ENCODE measurements at regions not wholly inside any gene's neighbourhood (a gene's known extent, or its start where the extent isn't known, plus 50 kb on each side); places are given as distances from the start of the nearest gene placed in this dataset.

GRCh38 chr18:28519997-28520396 lies 343.1 kb upstream of the CDH2 start:
- Histone ChIP-seq H3K4me1 (no peaks in the 10 kb centered on the region), H3K27ac (no peak overlapping the region), H3K27me3 (no peaks in the 10 kb centered on the region), H3K36me3 (no peaks in the 10 kb centered on the region), H3K4me3 (no peak overlapping the region), H3K4me2 (no peak overlapping the region), H3K9ac (no peak overlapping the region), H4K20me1 (no peaks in the 10 kb centered on the region), H3K9me3 (no peaks in the 10 kb centered on the region)
- no peak for TF ChIP-seq Cebpa-rat (IDR thresholded peaks at IDR 0.05)

DNA sequence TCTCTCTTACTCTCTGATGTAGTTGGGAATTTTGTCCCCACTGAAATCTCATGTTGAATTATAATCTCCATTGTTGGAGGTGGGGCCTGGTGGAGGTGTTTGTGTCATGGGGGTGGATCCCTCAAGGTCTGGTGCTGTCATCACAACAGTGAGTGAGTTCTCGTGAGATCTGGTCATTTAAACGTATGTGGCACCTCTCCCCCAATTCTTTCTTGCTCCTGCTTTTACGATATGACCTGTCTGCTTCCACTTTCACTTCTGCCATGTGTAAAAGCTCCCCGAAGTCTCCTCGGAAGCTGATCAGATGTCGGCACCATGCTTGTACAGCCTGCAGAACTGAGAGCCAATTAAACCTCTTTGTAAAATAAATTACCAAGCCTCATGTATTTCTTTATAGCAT lies 337.8 kb upstream of the CDH2 start:
- Histone ChIP-seq H3K9ac (no peak overlapping the region), H3K4me1 (peaks cover 18% of the 10 kb centered on the region), H3K27me3 (no peaks in the 10 kb centered on the region), H3K4me2 (no peak overlapping the region), H3K4me3 (no peak overlapping the region), H3K36me3 (no peaks in the 10 kb centered on the region), H3K9me3 (no peaks in the 10 kb centered on the region), H3K27ac (no peak overlapping the region), H4K20me1 (no peaks in the 10 kb centered on the region)
- TF ChIP-seq Cebpa-rat (IDR thresholded peaks at IDR 0.05) = no peak

DNA sequence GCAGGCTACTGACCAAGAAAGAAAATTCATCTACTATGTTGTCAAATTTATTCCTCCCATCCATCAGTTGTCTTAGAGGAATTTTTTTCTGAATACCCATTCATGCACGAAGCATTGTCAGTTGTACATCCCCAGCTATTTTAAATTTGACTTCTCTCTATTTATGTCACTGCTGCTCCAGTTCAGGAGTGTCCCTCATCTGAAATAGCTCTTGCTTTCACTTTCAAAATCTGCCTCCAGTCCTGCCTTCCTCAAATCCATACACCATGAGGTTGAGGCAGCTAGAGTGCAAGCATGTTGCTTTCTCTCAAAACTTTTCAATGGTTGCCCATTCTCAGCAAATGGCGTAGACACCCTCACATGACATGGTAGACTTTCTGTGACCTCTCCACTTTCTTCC lies 335.4 kb upstream of the CDH2 start:
- Histone ChIP-seq H3K9me3 (no peaks in the 10 kb centered on the region), H4K20me1 (no peaks in the 10 kb centered on the region), H3K27ac (peak overlapping the region; percentile 56; the same call in 1 of the 2 replicates), H3K36me3 (no peaks in the 10 kb centered on the region), H3K27me3 (no peaks in the 10 kb centered on the region), H3K9ac (no peak overlapping the region), H3K4me3 (no peak overlapping the region), H3K4me1 (peaks cover 18% of the 10 kb centered on the region), H3K4me2 (peak overlapping the region; percentile 61)
- no peak for TF ChIP-seq Cebpa-rat (IDR thresholded peaks at IDR 0.05)

DNA sequence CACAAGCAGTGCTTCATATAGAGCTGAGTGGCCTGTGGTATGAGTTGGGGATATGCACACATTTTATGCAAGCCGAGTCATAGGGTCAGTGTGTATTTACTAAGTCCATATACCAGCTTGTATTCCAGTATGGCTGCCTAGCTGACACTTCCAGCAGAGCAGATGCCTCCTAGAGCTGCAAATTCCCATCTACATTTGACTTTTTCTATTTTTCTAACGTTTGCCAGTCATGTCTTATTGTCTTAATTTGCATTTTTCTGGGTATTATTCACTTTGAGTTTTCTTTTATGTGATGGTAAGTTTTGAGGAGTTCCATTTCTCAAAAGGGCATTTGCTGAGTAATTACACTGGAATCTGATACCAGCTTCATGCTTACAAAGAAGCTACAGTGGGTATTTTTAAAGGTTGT lies 334.5 kb upstream of the CDH2 start:
- Histone ChIP-seq H3K4me1 (peaks cover 18% of the 10 kb centered on the region), H3K9ac (no peak overlapping the region), H3K36me3 (no peaks in the 10 kb centered on the region), H3K27me3 (no peaks in the 10 kb centered on the region), H4K20me1 (no peaks in the 10 kb centered on the region), H3K4me3 (no peak overlapping the region), H3K4me2 (no peak overlapping the region), H3K27ac (no peak overlapping the region), H3K9me3 (no peaks in the 10 kb centered on the region)
- TF ChIP-seq Cebpa-rat (IDR thresholded peaks at IDR 0.05) = no peak

DNA sequence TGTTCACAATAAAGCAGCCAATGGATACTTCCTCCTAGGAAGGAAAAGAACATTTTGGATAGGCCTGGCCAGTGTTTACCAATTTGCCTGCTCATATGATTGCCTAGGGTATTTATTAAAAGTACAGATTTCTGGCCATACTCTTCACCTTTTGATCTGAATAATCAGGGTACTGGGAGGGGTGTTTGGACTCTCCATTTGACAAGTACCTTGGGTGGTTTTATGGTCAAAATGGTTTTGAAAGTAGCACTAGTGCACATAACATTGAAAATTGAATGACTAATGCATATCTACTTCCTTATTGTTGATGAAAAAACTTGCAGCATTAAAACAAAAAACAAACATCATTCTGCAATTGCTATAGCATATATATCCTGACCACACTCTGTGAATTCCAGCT lies 333.3 kb upstream of the CDH2 start:
- no peaks in the 10 kb centered on the region for H3K36me3 ChIP-seq
- H3K27ac ChIP-seq = no peak overlapping the region
- no peak overlapping the region for H3K4me2 ChIP-seq
- H3K4me3 ChIP-seq = no peak overlapping the region
- H3K27me3 ChIP-seq = no peaks in the 10 kb centered on the region
- H3K9ac ChIP-seq = no peak overlapping the region
- H3K9me3 ChIP-seq = no peaks in the 10 kb centered on the region
- no peaks in the 10 kb centered on the region for H4K20me1 ChIP-seq
- no peak for TF ChIP-seq Cebpa-rat (IDR thresholded peaks at IDR 0.05)
- peaks cover 18% of the 10 kb centered on the region for H3K4me1 ChIP-seq

GRCh38 chr18:28504066-28504465 lies 327.1 kb upstream of the CDH2 start:
- TF ChIP-seq Cebpa-rat (IDR thresholded peaks at IDR 0.05) = no peak
- Histone ChIP-seq H3K27me3 (no peaks in the 10 kb centered on the region), H3K27ac (no peak overlapping the region), H3K9ac (no peak overlapping the region), H3K9me3 (no peaks in the 10 kb centered on the region), H3K4me1 (no peaks in the 10 kb centered on the region), H3K36me3 (no peaks in the 10 kb centered on the region), H3K4me3 (no peak overlapping the region), H4K20me1 (no peaks in the 10 kb centered on the region), H3K4me2 (no peak overlapping the region)

DNA sequence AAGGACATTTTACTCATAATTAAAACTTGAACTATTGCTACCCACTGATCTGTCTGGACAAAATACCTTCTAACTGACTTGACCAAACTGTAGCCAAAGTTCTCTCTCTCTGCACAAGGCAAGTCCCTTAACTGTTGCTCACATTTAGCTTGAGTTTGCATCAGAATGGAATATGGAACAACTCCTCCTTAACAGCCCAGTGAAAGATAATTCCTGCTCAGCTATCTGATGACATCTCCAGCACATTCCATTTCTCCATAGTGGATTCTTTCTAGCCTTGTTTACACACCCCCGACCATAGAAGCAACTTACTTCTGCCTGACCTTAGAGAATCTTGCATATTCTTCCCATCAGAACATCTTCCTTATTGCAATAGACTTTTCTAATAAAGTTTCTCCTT lies 317.2 kb upstream of the CDH2 start:
- Histone ChIP-seq H4K20me1 (no peaks in the 10 kb centered on the region), H3K9me3 (0 out of 2 replicates have a peak, but pooled peaks cover 4% of the 10 kb centered on the region), H3K4me1 (no peaks in the 10 kb centered on the region), H3K4me3 (no peak overlapping the region), H3K27ac (no peak overlapping the region), H3K4me2 (no peak overlapping the region), H3K27me3 (no peaks in the 10 kb centered on the region), H3K9ac (no peak overlapping the region), H3K36me3 (no peaks in the 10 kb centered on the region)
- no peak for TF ChIP-seq Cebpa-rat (IDR thresholded peaks at IDR 0.05)

GRCh38 chr18:28485918-28486317 lies 309.0 kb upstream of the CDH2 start:
- H3K9me3 ChIP-seq = no peaks in the 10 kb centered on the region
- no peak overlapping the region for H3K4me2 ChIP-seq
- no peak overlapping the region for H3K27ac ChIP-seq
- H4K20me1 ChIP-seq = no peaks in the 10 kb centered on the region
- H3K9ac ChIP-seq = no peak overlapping the region
- H3K4me1 ChIP-seq = no peaks in the 10 kb centered on the region
- no peaks in the 10 kb centered on the region for H3K27me3 ChIP-seq
- H3K36me3 ChIP-seq = no peaks in the 10 kb centered on the region
- no peak for TF ChIP-seq Cebpa-rat (IDR thresholded peaks at IDR 0.05)
- H3K4me3 ChIP-seq = no peak overlapping the region

DNA sequence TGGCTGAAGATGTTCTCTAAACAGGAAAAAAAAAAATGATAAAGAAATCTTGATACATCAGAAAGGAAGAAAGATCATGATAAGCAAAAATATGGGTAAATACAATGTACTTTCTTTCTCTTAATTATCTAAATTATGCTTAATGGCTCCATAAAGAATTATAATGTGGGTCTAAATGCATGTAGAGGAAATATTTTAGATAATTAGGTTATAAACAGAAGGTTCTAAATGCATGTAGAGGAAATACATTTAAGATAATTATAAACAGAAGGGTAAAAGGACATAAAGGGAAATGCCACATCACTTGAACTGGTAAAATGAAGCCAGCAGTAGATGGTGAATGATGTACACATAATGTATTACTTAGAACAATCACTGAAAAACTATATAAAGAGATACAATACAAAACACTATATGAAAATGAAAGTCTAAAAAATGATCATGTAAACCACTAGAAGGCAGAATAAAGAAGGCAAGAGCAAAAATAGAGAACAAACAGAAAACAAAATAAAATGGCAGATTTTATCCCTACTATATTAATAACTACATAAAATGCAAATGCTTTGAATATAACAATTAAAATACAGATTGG lies 308.4 kb upstream of the CDH2 start:
- Histone ChIP-seq H3K36me3 (no peaks in the 10 kb centered on the region), H3K4me3 (no peak overlapping the region), H4K20me1 (no peaks in the 10 kb centered on the region), H3K4me2 (no peak overlapping the region), H3K27ac (no peak overlapping the region), H3K9ac (no peak overlapping the region), H3K9me3 (no peaks in the 10 kb centered on the region), H3K27me3 (no peaks in the 10 kb centered on the region), H3K4me1 (no peaks in the 10 kb centered on the region)
- TF ChIP-seq Cebpa-rat (IDR thresholded peaks at IDR 0.05) = no peak

DNA sequence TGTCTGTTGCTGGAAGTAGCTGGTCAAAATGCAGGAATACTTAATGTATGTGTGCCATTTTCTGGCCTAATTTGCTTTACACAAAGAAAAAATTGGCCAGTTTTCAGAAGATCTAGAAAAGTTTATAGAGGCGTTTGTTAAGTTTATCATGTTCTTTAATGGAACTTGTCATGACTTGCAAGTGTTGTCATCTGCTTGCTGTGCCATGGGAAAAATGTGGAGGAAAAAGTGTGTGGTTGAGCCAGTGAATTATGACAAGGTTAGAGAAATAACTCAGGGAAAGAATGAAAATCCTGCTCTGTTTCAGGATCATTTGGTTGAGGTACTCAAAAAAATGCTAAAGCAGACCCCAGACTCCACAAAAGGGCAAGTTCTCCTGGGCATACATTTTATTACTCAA lies 301.6 kb upstream of the CDH2 start:
- Histone ChIP-seq H3K4me3 (no peak overlapping the region), H3K4me2 (no peak overlapping the region), H3K9me3 (peaks cover 27% of the 10 kb centered on the region), H4K20me1 (no peaks in the 10 kb centered on the region), H3K36me3 (no peaks in the 10 kb centered on the region), H3K27me3 (no peaks in the 10 kb centered on the region), H3K27ac (no peak overlapping the region), H3K9ac (no peak overlapping the region), H3K4me1 (no peaks in the 10 kb centered on the region)
- no peak for TF ChIP-seq Cebpa-rat (IDR thresholded peaks at IDR 0.05)

DNA sequence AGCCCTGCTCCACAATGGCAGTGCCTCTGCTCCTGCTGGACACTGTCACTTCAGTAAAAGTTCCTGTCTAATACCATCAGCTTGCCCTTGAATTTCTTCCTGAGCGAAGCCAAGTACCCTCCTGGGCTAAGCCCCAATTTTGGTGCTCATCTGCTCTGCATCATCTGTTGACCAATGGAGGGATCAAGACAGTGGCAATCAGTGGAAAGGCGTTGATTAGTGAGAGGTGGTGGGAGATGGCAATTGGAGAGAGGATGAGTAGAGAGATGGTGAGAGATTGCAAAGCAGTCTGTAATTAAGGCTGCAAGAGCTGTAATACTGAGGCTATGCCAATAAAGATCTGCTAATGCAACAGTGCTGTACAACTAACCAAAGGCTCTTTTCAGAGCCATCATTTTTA lies 299.4 kb upstream of the CDH2 start:
- peaks cover 38% of the 10 kb centered on the region for H3K9me3 ChIP-seq
- TF ChIP-seq Cebpa-rat (IDR thresholded peaks at IDR 0.05) = no peak
- no peak overlapping the region for H3K9ac ChIP-seq
- no peaks in the 10 kb centered on the region for H3K4me1 ChIP-seq
- H4K20me1 ChIP-seq = no peaks in the 10 kb centered on the region
- no peaks in the 10 kb centered on the region for H3K27me3 ChIP-seq
- no peaks in the 10 kb centered on the region for H3K36me3 ChIP-seq
- H3K27ac ChIP-seq = no peak overlapping the region
- no peak overlapping the region for H3K4me3 ChIP-seq
- H3K4me2 ChIP-seq = no peak overlapping the region
